ENCODE measurements at regions not wholly inside any gene's neighbourhood (a gene's known extent, or its start where the extent isn't known, plus 50 kb on each side); places are given as distances from the start of the nearest gene placed in this dataset.

- no peak for TF ChIP-seq CBX5 (IDR thresholded peaks at IDR 0.05; ENCODE audit: low read depth, low read length)
- TF ChIP-seq SP4 (IDR thresholded peaks at IDR 0.05; ENCODE audit: low read length) = no peak
- TF ChIP-seq USF2 (IDR thresholded peaks at IDR 0.05; ENCODE audit: low read length) = no peak
- no peak for TF ChIP-seq SP2 (IDR thresholded peaks at IDR 0.05; ENCODE audit: low read length)
- no peak for TF ChIP-seq ATF3 (IDR thresholded peaks at IDR 0.05; ENCODE audit: insufficient read depth, low read depth, low read length)
- no peak for TF ChIP-seq SIN3A (conservative IDR thresholded peaks at IDR 0.05 in 1 of 2, IDR thresholded peaks at IDR 0.05 in 1 of 2; ENCODE audit: low read depth in 1 of 2, low read length in 2 of 2)
- no peak for TF ChIP-seq POLR2A (IDR thresholded peaks at IDR 0.05; ENCODE audit: control extremely low read depth in 1 of 2, low read depth in 2 of 2, low read length in 2 of 2)
Observed at GRCh38 chr16:72242757-72243156, 70.8 kb upstream of the PMFBP1 start (continued).
